CD4-positive, alpha-beta T cell (primary cell): ENCODE measurements at regions not wholly inside any gene's neighbourhood (a gene's known extent, or its start where the extent isn't known, plus 50 kb on each side); places are given as distances from the start of the nearest gene placed in this dataset.
A peak's percentile ranks its signal among the peaks of the same experiment; 100 is the strongest.

Experiments
- ATAC-seq: fragments of 200-7000 bp; cut with Tn5 transposase; one replicate; pipeline ENCODE4 v1.10.0; 2022; ENCODE audit warnings: mild to moderate bottlenecking; ENCODE audit not compliant: poor library complexity
- CTCF ChIA-PET: fragments of 350-600 bp; sonication (Branson Sonifier 250); formaldehyde crosslinking; loops from one replicate; lab custom pipeline; 2021; ENCODE audit warnings: antibody characterized with exemption, inconsistent platforms; lab: Charles Lee
- POLR2A ChIA-PET: fragments of 350-600 bp; sonication (Branson Sonifier 250); formaldehyde crosslinking; loops from one replicate; lab custom pipeline; 2021; ENCODE audit warnings: antibody characterized with exemption, inconsistent platforms; lab: Charles Lee
- DNase-seq, 14 experiments: peaks; one replicate each; pipeline ENCODE4 v3.0.0-alpha.2; 2013 to 2020; ENCODE audit warnings: mixed read lengths in 2 of 14
- H3K27ac ChIP-seq, 2 donors: one replicate each; pipeline versions ENCODE4 v1.5.1 to v1.7.0; 2013; ENCODE audit warnings: low read length in 2 of 2, low read depth in 1 of 2, mild to moderate bottlenecking in 1 of 2
- H3K27me3 ChIP-seq, 2 experiments: 1 replicate in 1 of 2; 2 replicates in 1 of 2; pipeline versions ENCODE4 v1.6.1 to v1.7.0; 2013; ENCODE audit warnings: low read length in 2 of 2, control low read depth in 1 of 2, mild to moderate bottlenecking in 1 of 2, moderate library complexity in 1 of 2; ENCODE audit not compliant: insufficient read depth in 2 of 2, control insufficient read depth in 1 of 2
- H3K36me3 ChIP-seq: one replicate; pipeline ENCODE4 v1.6.1; 2013; ENCODE audit warnings: low read length, control low read depth; ENCODE audit not compliant: insufficient read depth
- H3K4me1 ChIP-seq: one replicate; pipeline ENCODE4 v1.6.1; 2013; ENCODE audit warnings: low read length, control low read depth; ENCODE audit not compliant: insufficient read depth
- H3K4me3 ChIP-seq: one replicate; pipeline ENCODE4 v1.5.1; 2013; ENCODE audit warnings: mild to moderate bottlenecking, low read length, moderate library complexity
- H3K9me3 ChIP-seq, 2 experiments: 1 replicate in 1 of 2; 2 replicates in 1 of 2; pipeline versions ENCODE4 v1.6.1 to v1.7.0; 2013; ENCODE audit warnings: low read length in 2 of 2, mild to moderate bottlenecking in 2 of 2, control low read depth in 1 of 2, moderate library complexity in 1 of 2; ENCODE audit not compliant: control insufficient read depth in 1 of 2, insufficient read depth in 1 of 2
- H3K27ac Mint-ChIP-seq: one replicate; pipeline ENCODE4 v1.8.0; 2020; ENCODE audit warnings: mixed read lengths
- H3K27me3 Mint-ChIP-seq: one replicate; pipeline ENCODE4 v1.8.0; 2021; ENCODE audit warnings: mixed read lengths
- H3K36me3 Mint-ChIP-seq: one replicate; pipeline ENCODE4 v1.8.0; 2021; ENCODE audit warnings: low read depth, mixed read lengths
- H3K4me1 Mint-ChIP-seq: one replicate; pipeline ENCODE4 v1.8.0; 2021; ENCODE audit warnings: low read depth, mixed read lengths
- H3K4me3 Mint-ChIP-seq: one replicate; pipeline ENCODE4 v1.8.0; 2020; ENCODE audit warnings: mild to moderate bottlenecking, mixed read lengths
- H3K9me3 Mint-ChIP-seq: one replicate; pipeline ENCODE4 v1.8.0; 2020; ENCODE audit warnings: mixed read lengths
- CTCF ChIP-seq: fragments of 200-600 bp; IDR thresholded peaks from one replicate; pipeline ENCODE4 v1.8.0; 2022; ENCODE audit warnings: antibody characterized with exemption, mild to moderate bottlenecking
- intact Hi-C, 2 experiments: fragments of 100-400 bp; cut with DNase I in 1 of 2; cut with micrococcal nuclease in 1 of 2; formaldehyde crosslinking; loops; one replicate each; pipeline versions ENCODE4 v1.15.1 to v1.9.0; 2023 to 2025; cut with DNase I, micrococcal nuclease

- DNase-seq (peak in 2 of 14 experiments; percentile 19 to 23), ATAC-seq (no peak)
- CTCF ChIA-PET, result interaction anchor here (0.6 to 1.3 kb wide), 2 partner anchors 15 to 51 kb away, joined by 3 to 4 read pairs; no protein-coding TSS in a partner anchor
- no peaks in the 10 kb centered on the region for H3K27me3 ChIP-seq
- Mint-ChIP-seq H3K4me3 (no peak overlapping the region), H3K27me3 (peaks cover 8% of the 10 kb centered on the region), H3K36me3 (no peaks in the 10 kb centered on the region), H3K4me1 (peaks cover 33% of the 10 kb centered on the region), H3K9me3 (no peaks in the 10 kb centered on the region), H3K27ac (no peak overlapping the region)
- no peaks in the 10 kb centered on the region for H3K36me3 ChIP-seq
- intact Hi-C loops, result no loop called here
- no peak overlapping the region for H3K4me3 ChIP-seq
- no peaks in the 10 kb centered on the region for H3K4me1 ChIP-seq
- POLR2A ChIA-PET, result no interaction called here
- no peak for TF ChIP-seq CTCF
- H3K9me3 ChIP-seq, result no peaks in the 10 kb centered on the region
- no peak overlapping the region for H3K27ac ChIP-seq
Observed at GRCh38 chr4:163606896-163607691, 112.6 kb downstream of the TMA16 start.

- ChIA-PET POLR2A (no interaction called here), CTCF (no interaction called here)
- H3K4me3 Mint-ChIP-seq, result no peak overlapping the region
- Histone ChIP-seq H3K36me3 (no peaks in the 10 kb centered on the region), H3K9me3 (no peaks in the 10 kb centered on the region), H3K4me1 (no peaks in the 10 kb centered on the region), H3K27ac (no peak overlapping the region), H3K27me3 (no peaks in the 10 kb centered on the region), H3K4me3 (no peak overlapping the region)
- TF ChIP-seq CTCF, result no peak
- ATAC-seq (no peak), DNase-seq (no peak)
- H3K9me3 Mint-ChIP-seq, result no peaks in the 10 kb centered on the region
- H3K27ac Mint-ChIP-seq, result no peak overlapping the region
- intact Hi-C loops, result no loop called here
- H3K27me3 Mint-ChIP-seq, result peaks cover 8% of the 10 kb centered on the region
- H3K4me1 Mint-ChIP-seq, result peaks cover 33% of the 10 kb centered on the region
- no peaks in the 10 kb centered on the region for H3K36me3 Mint-ChIP-seq
Observed at GRCh38 chr4:163609019-163609418, 114.5 kb downstream of the TMA16 start.

GRCh38 chr4:163610648-163611047, 116.2 kb downstream of the TMA16 start:
- no peaks in the 10 kb centered on the region for H3K9me3 Mint-ChIP-seq
- Histone ChIP-seq H3K9me3 (no peaks in the 10 kb centered on the region), H3K27me3 (no peaks in the 10 kb centered on the region), H3K36me3 (no peaks in the 10 kb centered on the region), H3K4me3 (peak overlapping the region; percentile 12), H3K27ac (no peak overlapping the region), H3K4me1 (no peaks in the 10 kb centered on the region)
- no peak for DNase-seq
- CTCF ChIA-PET, result interaction anchor here (1.5 kb wide), 1 partner anchor 13 kb away, joined by 3 read pairs; no protein-coding TSS in a partner anchor
- H3K4me1 Mint-ChIP-seq, result peaks cover 33% of the 10 kb centered on the region
- POLR2A ChIA-PET, result no interaction called here
- H3K27ac Mint-ChIP-seq, result no peak overlapping the region
- ATAC-seq, result no peak
- H3K27me3 Mint-ChIP-seq, result peaks cover 8% of the 10 kb centered on the region
- no peak overlapping the region for H3K4me3 Mint-ChIP-seq
- no peaks in the 10 kb centered on the region for H3K36me3 Mint-ChIP-seq
- TF ChIP-seq CTCF, result no peak
- intact Hi-C loops, result no loop called here
